Kidney tubule cell (primary cell): ENCODE measurements at regions not wholly inside any gene's neighbourhood (a gene's known extent, or its start where the extent isn't known, plus 50 kb on each side); places are given as distances from the start of the nearest gene placed in this dataset.
"Not testable (repeated sequence)": the region's sequence is repeated elsewhere in the genome, so short reads cannot be mapped to it uniquely, and the experiment has no call there.

Source experiments
- DNase-seq: peaks from one replicate; pipeline ENCODE4 v3.0.0-alpha.2; 2018; ENCODE audit warnings: low spot score

DNA sequence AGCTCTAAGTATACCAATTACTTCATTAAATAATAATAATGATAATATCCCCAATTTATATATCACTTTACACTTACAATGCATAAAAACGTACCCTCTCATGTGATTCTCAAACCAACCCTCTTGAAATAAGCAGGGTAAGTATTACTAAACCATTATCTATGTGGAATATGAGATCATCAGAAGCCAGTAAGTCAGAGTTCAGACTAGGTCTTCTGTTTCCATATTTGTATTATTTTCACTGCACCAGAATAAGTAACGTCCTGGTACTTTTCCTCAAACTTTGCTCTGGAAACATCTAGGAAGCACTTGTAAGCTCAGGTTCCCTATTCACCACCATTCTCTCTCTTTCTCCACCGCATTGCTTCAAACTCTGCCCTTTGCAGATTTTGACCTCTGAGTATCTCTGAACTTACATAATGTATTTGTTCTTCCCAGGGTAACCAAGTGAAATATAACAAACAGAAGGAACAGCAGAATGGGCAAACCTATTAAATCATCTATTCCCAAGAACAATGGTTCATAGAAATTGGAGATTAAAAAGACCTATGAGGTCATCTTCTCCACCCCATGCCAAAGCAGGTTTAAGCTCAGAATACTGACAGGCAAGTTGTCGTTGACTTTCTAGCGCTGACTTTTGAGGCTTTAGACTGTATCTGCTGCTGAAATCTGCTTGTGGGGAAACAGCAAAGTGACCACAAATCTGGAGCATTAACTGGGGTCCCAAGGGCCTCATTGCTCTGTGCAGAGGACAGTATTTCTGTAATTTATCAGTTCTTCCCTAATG is 161.3 kb upstream of the FAR2 start:
- no peak for DNase-seq

DNA sequence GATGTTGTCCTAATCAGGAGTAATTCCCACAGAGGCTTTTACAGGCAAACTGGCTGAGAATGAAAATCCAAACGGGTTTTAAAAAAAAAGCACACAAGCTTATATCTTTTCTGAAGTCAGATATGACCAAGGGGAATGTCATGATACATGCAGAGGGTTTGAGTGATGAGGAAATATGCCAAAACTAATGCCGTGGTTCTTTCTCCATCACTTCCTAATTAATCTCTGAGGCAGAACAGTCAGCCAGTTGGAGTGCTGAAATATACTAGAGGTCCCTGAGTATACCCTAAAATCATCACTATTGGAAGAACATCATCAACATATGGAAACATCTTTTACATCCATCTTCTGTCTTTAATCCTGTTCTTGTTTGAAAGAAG is 160.8 kb upstream of the FAR2 start:
- DNase-seq, result no peak

DNA sequence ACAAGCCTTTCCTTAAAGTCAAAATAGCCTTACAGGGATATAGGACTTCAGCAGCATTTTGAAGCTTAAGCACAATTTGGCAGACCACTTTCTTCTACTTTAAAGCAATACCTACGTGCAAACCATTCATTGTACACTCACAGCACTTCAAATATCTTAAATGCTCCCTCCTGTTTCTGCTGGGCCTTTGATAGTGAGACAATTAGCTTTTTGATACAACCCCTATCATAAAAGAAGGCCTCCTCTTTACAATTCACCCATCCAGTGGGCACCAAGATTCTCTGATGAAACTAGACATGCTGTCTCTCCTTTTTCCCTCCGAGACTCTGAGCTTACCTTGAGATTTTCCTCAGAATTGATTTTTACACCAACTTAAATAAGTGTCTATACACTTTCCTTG is 157.5 kb upstream of the FAR2 start:
- no peak for DNase-seq

GRCh38 chr12:28993720-28994119 is 155.4 kb upstream of the FAR2 start:
- DNase-seq, result no peak

- no peak for DNase-seq
These were observed 154.8 kb upstream of the FAR2 start for GRCh38 chr12:28994179-28994715.

DNA sequence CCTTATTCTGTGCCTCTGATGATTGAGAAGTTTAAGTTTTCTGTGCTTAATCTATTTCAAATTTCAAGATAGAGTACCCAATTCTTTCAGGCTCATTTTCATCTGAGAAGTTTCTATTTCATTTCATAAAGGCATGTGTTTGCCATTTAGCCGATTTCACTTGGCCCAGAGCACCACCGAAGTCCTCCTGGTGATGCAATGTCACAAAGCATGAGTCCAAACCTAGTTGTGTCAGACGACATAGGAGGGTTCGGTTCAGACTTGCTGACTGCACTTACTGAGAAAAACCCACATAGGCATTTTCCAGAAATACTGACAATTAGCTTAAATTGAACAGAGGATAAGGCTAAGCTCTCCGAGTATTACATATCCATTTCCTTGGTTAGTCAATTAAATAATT is 152.4 kb upstream of the FAR2 start:
- no peak for DNase-seq

DNA sequence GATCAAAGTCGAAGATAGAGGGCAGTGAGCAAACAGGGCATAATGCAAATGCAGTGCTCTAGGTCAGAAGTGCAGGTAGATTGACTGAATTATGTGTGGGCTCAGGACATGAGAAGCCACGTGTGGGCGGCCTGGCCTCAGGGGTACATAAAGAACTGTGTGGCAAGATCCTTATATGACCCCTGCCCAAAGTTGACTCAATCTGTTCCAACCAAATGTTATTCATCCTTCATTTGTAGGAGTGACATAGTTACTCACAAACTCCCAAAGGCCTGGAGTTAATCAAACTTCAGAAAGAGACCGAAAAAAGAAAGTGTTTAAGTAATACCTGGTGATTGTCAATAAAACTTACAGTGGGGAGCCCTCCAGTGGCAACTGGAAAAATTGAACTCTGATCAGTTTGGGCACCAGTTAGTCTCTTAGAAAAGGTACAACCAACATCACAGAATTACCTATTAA is 150.4 kb upstream of the FAR2 start:
- DNase-seq, result peak; percentile 33

GRCh38 chr12:29004066-29004935 is 144.8 kb upstream of the FAR2 start:
- no peak for DNase-seq

DNA sequence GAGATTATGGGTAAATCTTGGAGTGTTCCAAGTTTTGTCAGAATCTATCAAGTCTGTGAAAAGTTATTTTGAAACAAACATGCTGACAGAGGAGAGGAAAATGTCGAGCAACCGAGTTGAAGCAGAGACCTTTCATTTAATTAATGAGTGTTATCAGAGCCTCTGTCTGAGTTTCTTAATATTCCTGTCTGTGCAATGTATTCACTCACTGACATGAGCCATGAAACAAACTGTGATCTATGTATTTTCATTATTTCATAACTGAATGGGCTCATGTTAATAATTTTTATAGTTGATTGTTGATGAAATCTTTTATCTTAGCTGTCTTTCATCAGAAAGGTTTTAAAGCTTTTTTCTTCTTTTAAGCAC is 144.2 kb upstream of the FAR2 start:
- no peak for DNase-seq

- peak; percentile 73 for DNase-seq
These were observed 140.3 kb upstream of the FAR2 start for GRCh38 chr12:29008786-29009185.

GRCh38 chr12:29012673-29013072 is 136.4 kb upstream of the FAR2 start:
- DNase-seq, result no peak

DNA sequence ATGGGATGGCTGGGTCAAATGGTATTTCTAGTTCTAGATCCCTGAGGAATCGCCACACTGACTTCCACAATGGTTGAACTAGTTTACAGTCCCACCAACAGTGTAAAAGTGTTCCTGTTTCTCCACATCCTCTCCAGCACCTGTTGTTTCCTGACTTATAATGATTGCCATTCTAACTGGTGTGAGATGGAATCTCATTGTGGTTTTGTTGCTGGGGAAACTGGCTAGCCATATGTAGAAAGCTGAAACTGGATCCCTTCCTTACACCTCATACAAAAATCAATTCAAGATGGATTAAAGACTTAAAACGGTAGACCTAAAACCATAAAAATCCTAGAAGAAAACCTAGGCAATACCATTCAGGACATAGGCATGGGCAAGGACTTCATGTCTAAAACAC is 131.5 kb upstream of the FAR2 start:
- not testable (repeated sequence) for DNase-seq

DNA sequence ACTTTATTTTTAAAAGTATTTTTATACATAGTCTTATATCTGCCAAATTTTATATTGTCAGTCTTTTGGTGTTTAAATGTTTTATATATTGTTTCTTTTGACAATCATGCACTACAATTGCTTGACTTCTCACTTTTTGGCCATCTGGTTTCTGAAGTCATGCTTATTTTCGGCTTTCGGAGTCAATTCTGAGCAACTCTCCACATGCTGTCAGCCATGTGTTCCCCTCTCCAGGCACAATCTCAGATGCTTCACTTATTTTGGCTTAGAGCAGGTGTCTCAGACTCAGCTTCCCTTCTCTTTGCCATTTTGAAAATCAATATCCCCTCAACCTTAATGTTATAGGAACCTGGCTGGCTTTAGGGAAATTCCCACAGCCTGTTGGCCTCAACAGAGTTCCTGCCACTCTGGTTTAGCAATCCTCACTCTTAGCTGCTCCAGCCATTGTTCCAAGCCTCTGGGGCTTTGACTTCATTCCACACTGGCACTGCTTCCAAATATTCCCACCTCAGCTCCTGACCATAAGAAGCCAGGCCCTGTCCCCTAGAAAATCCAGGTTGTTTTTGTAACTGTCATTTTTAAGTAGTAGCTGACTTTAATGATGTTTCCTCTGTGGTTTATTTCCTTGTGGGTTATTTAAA is 125.5 kb upstream of the FAR2 start:
- no peak for DNase-seq

DNA sequence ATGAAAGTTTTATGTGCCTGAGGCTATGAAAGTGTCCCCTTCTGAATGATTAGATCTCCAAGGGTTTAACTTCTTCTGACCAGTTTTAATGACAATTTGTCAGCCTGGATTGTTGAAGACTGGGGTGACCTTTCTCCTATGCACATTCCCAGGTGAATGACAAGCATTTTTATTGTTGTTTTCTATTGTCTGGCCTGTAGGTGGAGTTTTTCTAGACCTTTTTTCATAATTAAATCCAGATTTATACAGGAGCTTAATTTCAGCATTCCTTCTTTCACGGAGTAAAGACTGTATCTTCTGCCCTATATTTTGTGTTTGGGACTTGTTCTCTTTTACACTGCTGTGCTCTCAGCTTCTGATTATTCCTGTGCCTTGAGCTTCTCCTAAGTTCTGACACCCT is 125.0 kb upstream of the FAR2 start:
- no peak for DNase-seq

DNA sequence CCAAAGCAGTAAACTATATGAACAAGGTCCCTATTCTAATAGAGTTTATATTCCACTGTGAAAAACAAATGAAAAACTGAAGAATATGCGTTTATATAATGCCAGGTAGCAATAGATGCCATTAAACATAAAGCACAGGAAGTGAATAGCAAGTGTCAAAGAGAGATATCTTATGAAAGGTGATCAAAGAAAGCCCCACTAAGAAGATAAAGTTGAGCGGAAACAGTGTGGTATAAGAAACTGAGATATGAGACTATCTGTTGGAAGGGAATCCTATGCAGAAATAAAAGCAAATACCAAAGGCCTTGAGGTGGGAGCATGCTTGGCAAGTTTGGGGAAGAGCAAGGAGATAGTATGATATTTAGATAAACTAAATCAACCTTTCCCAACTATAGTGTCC is 123.1 kb upstream of the FAR2 start:
- DNase-seq, result no peak

GRCh38 chr12:29026419-29026818 is 122.7 kb upstream of the FAR2 start:
- peak; percentile 32 for DNase-seq

DNA sequence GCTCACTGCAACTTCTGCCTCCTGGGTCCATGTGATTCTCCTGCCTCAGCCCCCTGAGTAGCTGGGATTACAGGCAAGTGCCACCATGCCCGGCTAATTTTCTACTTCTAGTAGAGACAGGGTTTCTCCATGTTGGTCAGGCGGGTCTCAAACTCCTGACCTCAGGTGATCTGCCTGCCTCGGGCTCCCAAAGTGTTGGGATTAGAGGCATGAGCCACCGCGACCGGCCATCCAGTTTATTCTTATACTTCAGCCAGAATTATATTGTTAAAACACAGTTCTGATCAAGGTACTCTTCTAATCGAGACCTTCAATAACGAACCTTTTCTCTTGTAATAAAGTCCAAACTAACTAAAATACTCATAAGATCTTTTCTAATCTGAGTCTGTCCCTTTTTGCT is 119.6 kb upstream of the FAR2 start:
- not testable (repeated sequence) for DNase-seq

GRCh38 chr12:29030006-29030405 is 119.1 kb upstream of the FAR2 start:
- DNase-seq, result no peak

- no peak for DNase-seq
These were observed 116.6 kb upstream of the FAR2 start for GRCh38 chr12:29032446-29032845.

- DNase-seq, result no peak
These were observed 115.6 kb upstream of the FAR2 start for GRCh38 chr12:29033519-29033918.

GRCh38 chr12:29035112-29035511 is 114.0 kb upstream of the FAR2 start:
- no peak for DNase-seq

DNA sequence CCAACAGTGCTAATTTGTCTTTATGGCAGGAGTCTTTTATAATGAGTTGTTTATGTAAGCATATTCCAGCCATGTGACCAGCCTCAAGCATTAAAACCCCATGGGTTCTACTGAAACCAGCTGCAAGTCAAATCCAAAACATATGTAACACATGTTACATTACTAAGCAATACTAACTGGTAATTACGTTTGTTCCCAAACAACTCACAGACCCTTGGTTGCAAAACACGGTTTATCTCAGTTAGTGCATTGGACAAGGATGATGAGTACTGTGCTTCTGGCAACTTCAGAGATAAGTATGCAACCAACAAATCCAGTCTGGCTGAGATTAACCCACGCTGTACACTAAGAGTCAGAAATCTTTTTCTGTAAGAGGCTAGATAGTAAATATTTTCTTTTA is 110.1 kb upstream of the FAR2 start:
- no peak for DNase-seq

DNA sequence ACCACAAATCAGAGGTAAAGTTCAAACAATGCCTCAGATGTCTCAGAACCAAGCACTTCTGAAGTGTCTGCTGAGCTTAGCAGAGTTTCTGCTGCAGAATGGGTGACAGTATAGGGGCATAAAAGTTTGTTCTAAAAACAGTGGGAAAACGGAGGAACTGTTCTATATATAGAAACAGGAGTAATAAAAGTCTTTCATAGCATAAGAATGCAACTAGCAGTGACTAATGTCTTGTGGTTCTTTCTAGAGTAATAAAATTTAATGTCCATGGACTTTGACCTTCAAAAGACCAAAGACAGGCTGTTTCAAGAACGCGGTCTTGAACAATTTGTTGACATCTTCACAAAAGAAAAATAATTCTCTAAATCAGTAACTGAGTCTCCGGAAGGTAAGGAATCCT is 107.5 kb upstream of the FAR2 start:
- peak; percentile 88 for DNase-seq
